T-cell (primary cell): ENCODE measurements at regions not wholly inside any gene's neighbourhood (a gene's known extent, or its start where the extent isn't known, plus 50 kb on each side); places are given as distances from the start of the nearest gene placed in this dataset.

Experiments used
- ATAC-seq, 4 experiments: fragments of 200-7000 bp in 3 of 4; fragments of 150-1000 bp in 1 of 4; cut with Tn5 transposase; replicated peaks in 1 of 4; 1 replicate in 3 of 4; 2 replicates in 1 of 4; pipeline ENCODE4 v1.10.0; 2021; ENCODE audit warnings: moderate library complexity in 3 of 4, mild to moderate bottlenecking in 2 of 4, moderate number of reproducible peaks in 1 of 4
- CTCF ChIA-PET, 2 donors: fragments of 300-600 bp; sonication (Branson Sonifier 250); formaldehyde crosslinking; loops; one replicate each; lab custom pipeline; 2022; ENCODE audit warnings: antibody characterized with exemption in 2 of 2; lab: Charles Lee
- POLR2A ChIA-PET, 2 donors: fragments of 300-600 bp; sonication (Branson Sonifier 250); formaldehyde crosslinking; loops; one replicate each; lab custom pipeline; 2022; ENCODE audit warnings: antibody characterized with exemption in 2 of 2; lab: Charles Lee
- DNase-seq, 35 experiments: peaks; one replicate each; pipeline versions ENCODE4 v3.0.0 to v3.0.0-alpha.2; 2013 to 2023
- H3K27ac ChIP-seq: one replicate; pipeline ENCODE4 v1.5.1; 2013; ENCODE audit warnings: low read length
- H3K27me3 ChIP-seq, 2 experiments: replicated peaks in 1 of 2; 1 replicate in 1 of 2; 2 replicates in 1 of 2; pipeline versions ENCODE4 v1.6.1 to v1.7.0; 2013; ENCODE audit warnings: low read length in 1 of 2, mixed read lengths in 1 of 2; ENCODE audit not compliant: control insufficient read depth in 2 of 2, insufficient read depth in 2 of 2; ENCODE audit errors: extremely low read depth in 1 of 2
- H3K36me3 ChIP-seq, 2 donors: 1 replicate in 1 of 2; 2 replicates in 1 of 2; pipeline versions ENCODE4 v1.6.1 to v1.7.0; 2013; ENCODE audit warnings: low read length in 1 of 2; ENCODE audit not compliant: control insufficient read depth in 2 of 2, insufficient read depth in 1 of 2; ENCODE audit errors: extremely low read depth in 1 of 2
- H3K4me1 ChIP-seq, 2 experiments: 1 replicate in 1 of 2; 2 replicates in 1 of 2; pipeline versions ENCODE4 v1.6.1 to v1.7.0; 2013; ENCODE audit warnings: low read length in 2 of 2, mixed read lengths in 1 of 2; ENCODE audit not compliant: insufficient read depth in 2 of 2, control insufficient read depth in 1 of 2; ENCODE audit errors: extremely low read depth in 1 of 2
- H3K4me3 ChIP-seq, 2 donors: 1 replicate in 1 of 2; 2 replicates in 1 of 2; pipeline versions ENCODE4 v1.5.1 to v1.7.0; 2013; ENCODE audit warnings: mild to moderate bottlenecking in 2 of 2, low read length in 1 of 2, moderate library complexity in 1 of 2; ENCODE audit not compliant: control insufficient read depth in 1 of 2; ENCODE audit errors: extremely low read depth in 1 of 2
- H3K9me3 ChIP-seq: 2 replicates; pipeline ENCODE4 v1.7.0; 2013
- H3K27ac Mint-ChIP-seq, 2 donors: one replicate each; pipeline ENCODE4 v1.8.0; 2020 to 2021; ENCODE audit warnings: mild to moderate bottlenecking in 2 of 2, mixed read lengths in 2 of 2
- H3K27me3 Mint-ChIP-seq, 2 donors: one replicate each; pipeline ENCODE4 v1.8.0; 2021 to 2022; ENCODE audit warnings: mixed read lengths in 2 of 2
- H3K36me3 Mint-ChIP-seq: one replicate; pipeline ENCODE4 v1.8.0; 2021; ENCODE audit warnings: mixed read lengths
- H3K4me1 Mint-ChIP-seq, 3 donors: one replicate each; pipeline ENCODE4 v1.8.0; 2020 to 2022; ENCODE audit warnings: mixed read lengths in 3 of 3, mild to moderate bottlenecking in 1 of 3
- H3K4me3 Mint-ChIP-seq, 3 donors: one replicate each; pipeline ENCODE4 v1.8.0; 2020 to 2022; ENCODE audit warnings: mild to moderate bottlenecking in 3 of 3, mixed read lengths in 3 of 3, moderate library complexity in 3 of 3
- H3K9me3 Mint-ChIP-seq, 3 donors: one replicate each; pipeline ENCODE4 v1.8.0; 2020 to 2022; ENCODE audit warnings: mixed read lengths in 3 of 3
- WGBS: methylation state at CpG from one replicate; pipeline ENCODE4 v1.1.5; 2013; ENCODE audit warnings: missing lambda C conversion rate; ENCODE audit not compliant: insufficient coverage; 5-methylcytosine and 5-hydroxymethylcytosine counted together

- DNase-seq (no peak), ATAC-seq (no peak)
- no peak overlapping the region for H3K4me3 ChIP-seq
- Mint-ChIP-seq H3K27me3 (peaks cover 6 to 13% of the 10 kb centered on the region in 2 donors), H3K4me3 (no peak overlapping the region), H3K4me1 (no peaks in the 10 kb centered on the region), H3K36me3 (no peaks in the 10 kb centered on the region), H3K9me3 (no peaks in the 10 kb centered on the region), H3K27ac (no peak overlapping the region)
- H3K4me1 ChIP-seq, result no peaks in the 10 kb centered on the region
- H3K36me3 ChIP-seq, result no peaks in the 10 kb centered on the region
- POLR2A ChIA-PET, result no interaction called here
- H3K27ac ChIP-seq, result no peak overlapping the region
- 80% methylated on average over 1 of the region's 3 CpGs for WGBS
- H3K27me3 ChIP-seq, result no peaks in the 10 kb centered on the region
- H3K9me3 ChIP-seq, result no peaks in the 10 kb centered on the region
- CTCF ChIA-PET, result no interaction called here
These were observed 432.8 kb downstream of the METTL4 start for GRCh38 chr18:2138552-2138951.

- Mint-ChIP-seq H3K9me3 (no peaks in the 10 kb centered on the region), H3K27ac (no peak overlapping the region), H3K4me3 (no peak overlapping the region), H3K4me1 (no peaks in the 10 kb centered on the region), H3K36me3 (no peaks in the 10 kb centered on the region), H3K27me3 (peaks cover 6 to 12% of the 10 kb centered on the region in 2 donors)
- no peak overlapping the region for H3K27ac ChIP-seq
- 100% methylated on average over 1 of the region's 4 CpGs for WGBS
- ChIA-PET POLR2A (no interaction called here), CTCF (no interaction called here)
- ATAC-seq (no peak), DNase-seq (no peak)
- no peaks in the 10 kb centered on the region for H3K9me3 ChIP-seq
- H3K4me1 ChIP-seq, result no peaks in the 10 kb centered on the region
- H3K36me3 ChIP-seq, result no peaks in the 10 kb centered on the region
- no peaks in the 10 kb centered on the region for H3K27me3 ChIP-seq
- no peak overlapping the region for H3K4me3 ChIP-seq
These were observed 431.6 kb downstream of the METTL4 start for GRCh38 chr18:2139691-2140090.

DNA sequence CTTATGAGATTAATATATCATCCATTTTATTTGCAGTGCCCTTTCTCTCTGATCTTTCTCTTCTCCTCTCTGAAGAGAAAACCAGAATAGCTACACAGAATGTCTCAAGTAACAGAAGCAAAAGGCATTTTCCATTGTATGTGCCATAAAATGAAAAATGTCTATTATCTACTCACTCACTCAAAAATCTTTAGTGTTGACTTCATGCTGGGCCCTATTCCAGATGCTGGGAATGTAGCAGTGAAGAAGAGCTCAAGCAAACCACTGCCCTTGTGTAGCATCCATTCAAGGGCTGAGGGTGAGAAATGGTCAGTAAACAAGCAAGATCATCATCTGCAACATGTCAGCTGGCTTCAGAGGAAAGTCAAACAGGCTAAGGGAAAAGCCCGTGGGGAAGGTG lies 427.7 kb downstream of the METTL4 start:
- Histone ChIP-seq H3K36me3 (no peaks in the 10 kb centered on the region), H3K27ac (no peak overlapping the region), H3K9me3 (no peaks in the 10 kb centered on the region), H3K27me3 (peaks cover 0 to 3% of the 10 kb centered on the region in 2 experiments), H3K4me3 (no peak overlapping the region), H3K4me1 (no peaks in the 10 kb centered on the region)
- DNase-seq (no peak), ATAC-seq (no peak)
- Mint-ChIP-seq H3K9me3 (no peaks in the 10 kb centered on the region), H3K27me3 (peaks cover 10 to 13% of the 10 kb centered on the region in 2 donors), H3K4me3 (no peak overlapping the region), H3K27ac (no peak overlapping the region), H3K36me3 (no peaks in the 10 kb centered on the region), H3K4me1 (no peaks in the 10 kb centered on the region)
- ChIA-PET POLR2A (no interaction called here), CTCF (no interaction called here)
- 88% methylated on average over 1 of the region's 1 CpG for WGBS

DNA sequence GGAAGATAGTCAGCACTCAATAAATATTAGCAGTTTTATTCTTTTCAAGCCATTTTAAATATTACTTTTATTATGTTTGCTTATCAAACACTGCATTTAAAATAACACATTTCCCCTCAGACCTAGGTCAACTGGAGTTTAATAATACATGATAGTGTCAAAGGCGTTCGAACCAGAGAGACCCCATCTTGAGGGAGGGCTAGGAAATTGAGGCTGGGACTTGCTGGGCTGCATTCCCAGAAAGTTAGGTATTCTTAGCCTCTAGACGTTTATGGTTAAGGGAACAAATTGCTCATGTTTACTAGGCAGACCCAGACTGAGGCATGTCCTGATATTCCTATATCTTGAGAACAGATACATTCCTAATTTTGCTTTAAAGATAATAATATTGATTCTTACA lies 426.5 kb downstream of the METTL4 start:
- POLR2A ChIA-PET, result no interaction called here
- CTCF ChIA-PET, result no interaction called here
- H3K27me3 ChIP-seq, result peaks cover 0 to 3% of the 10 kb centered on the region in 2 experiments
- ATAC-seq (no peak), DNase-seq (no peak)
- H3K36me3 Mint-ChIP-seq, result no peaks in the 10 kb centered on the region
- H3K9me3 ChIP-seq, result no peaks in the 10 kb centered on the region
- H3K4me1 ChIP-seq, result no peaks in the 10 kb centered on the region
- H3K27me3 Mint-ChIP-seq, result peaks cover 10 to 13% of the 10 kb centered on the region in 2 donors
- no peak overlapping the region for H3K4me3 Mint-ChIP-seq
- no peaks in the 10 kb centered on the region for H3K36me3 ChIP-seq
- H3K4me3 ChIP-seq, result no peak overlapping the region
- no CpG with 5 or more reads among the region's 3 CpGs for WGBS
- no peaks in the 10 kb centered on the region for H3K4me1 Mint-ChIP-seq
- H3K27ac Mint-ChIP-seq, result no peak overlapping the region
- H3K27ac ChIP-seq, result no peak overlapping the region
- no peaks in the 10 kb centered on the region for H3K9me3 Mint-ChIP-seq

- Mint-ChIP-seq H3K4me3 (no peak overlapping the region), H3K27me3 (peaks cover 13 to 15% of the 10 kb centered on the region in 2 donors), H3K36me3 (no peaks in the 10 kb centered on the region), H3K4me1 (no peaks in the 10 kb centered on the region), H3K9me3 (no peaks in the 10 kb centered on the region), H3K27ac (no peak overlapping the region)
- ChIA-PET CTCF (no interaction called here), POLR2A (no interaction called here)
- Histone ChIP-seq H3K27me3 (peaks cover 0 to 3% of the 10 kb centered on the region in 2 experiments), H3K4me3 (no peak overlapping the region), H3K4me1 (no peaks in the 10 kb centered on the region), H3K9me3 (no peaks in the 10 kb centered on the region), H3K36me3 (no peaks in the 10 kb centered on the region), H3K27ac (no peak overlapping the region)
- 33% methylated on average over 1 of the region's 2 CpGs for WGBS
- no peak for DNase-seq
- ATAC-seq, result no peak
These were observed 425.2 kb downstream of the METTL4 start for GRCh38 chr18:2146092-2146491.

DNA sequence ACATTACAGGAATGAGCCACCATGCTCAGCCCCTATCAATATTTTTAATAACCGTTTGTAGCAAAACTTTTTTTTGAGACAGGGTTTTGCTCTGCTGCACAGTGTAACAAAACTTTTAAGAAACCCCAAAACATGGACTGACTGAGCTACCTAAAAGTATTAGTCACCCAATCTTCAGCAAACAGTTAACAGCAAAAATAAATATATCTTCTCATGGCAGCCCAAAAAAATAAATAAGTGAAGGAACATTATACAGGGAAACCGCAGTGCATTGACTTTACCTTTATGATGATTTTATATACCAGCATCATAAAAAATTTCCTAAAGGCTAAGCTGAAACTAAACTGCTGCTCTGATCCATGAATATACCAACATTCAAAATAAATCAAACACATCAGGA lies 424.6 kb downstream of the METTL4 start:
- H3K9me3 Mint-ChIP-seq, result no peaks in the 10 kb centered on the region
- ATAC-seq, result no peak
- no peaks in the 10 kb centered on the region for H3K36me3 Mint-ChIP-seq
- Histone ChIP-seq H3K27ac (no peak overlapping the region), H3K36me3 (no peaks in the 10 kb centered on the region), H3K4me1 (no peaks in the 10 kb centered on the region), H3K27me3 (peaks cover 0 to 3% of the 10 kb centered on the region in 2 experiments), H3K4me3 (no peak overlapping the region), H3K9me3 (no peaks in the 10 kb centered on the region)
- no peaks in the 10 kb centered on the region for H3K4me1 Mint-ChIP-seq
- no peak overlapping the region for H3K4me3 Mint-ChIP-seq
- H3K27me3 Mint-ChIP-seq, result peaks cover 13 to 15% of the 10 kb centered on the region in 2 donors
- POLR2A ChIA-PET, result no interaction called here
- no peak for DNase-seq
- 100% methylated on average over 1 of the region's 2 CpGs for WGBS
- CTCF ChIA-PET, result no interaction called here
- H3K27ac Mint-ChIP-seq, result no peak overlapping the region
